PC-3 (cell line): ENCODE measurements at regions not wholly inside any gene's neighbourhood (a gene's known extent, or its start where the extent isn't known, plus 50 kb on each side); places are given as distances from the start of the nearest gene placed in this dataset.

Source experiments
- ATAC-seq: fragments of 200-7000 bp; cut with Tn5 transposase; 2 replicates; pipeline ENCODE4 v1.9.1; 2020; ENCODE audit warnings: mild to moderate bottlenecking, moderate library complexity
- BruUV-seq: library from RNA; stranded (reverse); fragments of 400-500 nt; replicated peaks from 2 replicates; lab custom pipeline; 2021; lab: Mats Ljungman, UMichigan
- CTCF ChIA-PET: fragments of 300-600 bp; sonication (Branson Sonifier 250); formaldehyde crosslinking; loops from one replicate; lab custom pipeline; 2022; ENCODE audit warnings: antibody characterized with exemption; lab: Charles Lee
- POLR2A ChIA-PET: fragments of 300-600 bp; sonication (Branson Sonifier 250); formaldehyde crosslinking; loops from one replicate; lab custom pipeline; 2022; ENCODE audit warnings: antibody characterized with exemption; ENCODE audit not compliant: unreplicated experiment; lab: Charles Lee
- DNase-seq: peaks from one replicate; pipeline ENCODE4 v3.0.0-alpha.2; 2015
- H2AFZ ChIP-seq: fragments of 300-600 bp; sonication (generic); 2 replicates; pipeline ENCODE4 v1.6.0; 2016; ENCODE audit warnings: antibody characterized with exemption, low read length
- H3F3A ChIP-seq: fragments of 300-600 bp; sonication (generic); one replicate; pipeline ENCODE4 v1.6.0; 2017; ENCODE audit warnings: antibody characterized with exemption, low read length, control low read depth, mild to moderate bottlenecking; ENCODE audit not compliant: unreplicated experiment
- H3K27ac ChIP-seq: fragments of 300-600 bp; sonication (generic); 2 replicates; pipeline ENCODE4 v1.5.1; 2016; ENCODE audit warnings: mild to moderate bottlenecking, low read length
- H3K27me3 ChIP-seq: fragments of 300-600 bp; sonication (generic); 2 replicates; pipeline ENCODE4 v1.6.1; 2016; ENCODE audit warnings: low read length, mixed read lengths
- H3K36me3 ChIP-seq: fragments of 300-600 bp; sonication (generic); 2 replicates; pipeline ENCODE4 v1.6.1; 2016; ENCODE audit warnings: low read depth, mixed run types, low read length, mixed read lengths
- H3K4me1 ChIP-seq: fragments of 300-600 bp; sonication (generic); 2 replicates; pipeline ENCODE4 v1.5.1; 2016; ENCODE audit warnings: low read length; ENCODE audit not compliant: insufficient read depth
- H3K4me2 ChIP-seq: fragments of 300-600 bp; sonication (generic); 2 replicates; pipeline ENCODE4 v1.6.0; 2016; ENCODE audit warnings: low read length
- H3K4me3 ChIP-seq: fragments of 300-600 bp; sonication (generic); 2 replicates; pipeline ENCODE4 v1.5.1; 2016; ENCODE audit warnings: mild to moderate bottlenecking, low read length, mixed read lengths
- H3K79me2 ChIP-seq: fragments of 300-600 bp; sonication (generic); 2 replicates; pipeline ENCODE4 v1.6.1; 2017; ENCODE audit warnings: low read length, mixed read lengths
- H3K9ac ChIP-seq: fragments of 300-600 bp; sonication (generic); 2 replicates; pipeline ENCODE4 v1.6.0; 2016; ENCODE audit warnings: mild to moderate bottlenecking, low read length
- H3K9me2 ChIP-seq: fragments of 300-600 bp; sonication (generic); replicated peaks from 2 replicates; pipeline ENCODE4 v1.6.1; 2016; ENCODE audit warnings: mixed run types, low read length, mixed read lengths
- H3K9me3 ChIP-seq: fragments of 300-600 bp; sonication (generic); 2 replicates; pipeline ENCODE4 v1.6.1; 2016; ENCODE audit warnings: low read length, mixed read lengths
- H4K20me1 ChIP-seq: fragments of 300-600 bp; sonication (generic); 2 replicates; pipeline ENCODE4 v1.6.1; 2016; ENCODE audit warnings: low read length, mixed read lengths
- CTCF ChIP-seq: fragments of 300-600 bp; sonication (generic); conservative IDR thresholded peaks from 2 replicates; pipeline ENCODE4 v1.5.1; 2017; ENCODE audit warnings: antibody characterized with exemption, low read depth, mild to moderate bottlenecking, low read length
- EZH2 ChIP-seq: fragments of 300-600 bp; sonication (generic); IDR thresholded peaks from one replicate; pipeline ENCODE4 v1.6.1; 2017; ENCODE audit warnings: antibody characterized with exemption, mild to moderate bottlenecking, low read length; ENCODE audit not compliant: unreplicated experiment
- EZH2phosphoT487 ChIP-seq: fragments of 300-600 bp; sonication (generic); IDR thresholded peaks from 2 replicates; pipeline ENCODE4 v1.6.1; 2018; ENCODE audit warnings: mild to moderate bottlenecking, antibody characterized with exemption, low read length, borderline replicate concordance
- intact Hi-C: fragments of 100-400 bp; cut with micrococcal nuclease; formaldehyde crosslinking; loops from 2 replicates; pipeline ENCODE4 v1.9.0; 2023

- Histone ChIP-seq H3K9ac (no peak overlapping the region), H3K27ac (no peak overlapping the region), H3K4me1 (no peaks in the 10 kb centered on the region), H3K27me3 (peaks cover 3% of the 10 kb centered on the region; the same call in 1 of the 2 replicates), H3F3A (no peaks in the 10 kb centered on the region), H3K36me3 (no peaks in the 10 kb centered on the region), H2AFZ (no peak overlapping the region), H3K4me2 (no peak overlapping the region), H3K9me2 (no peaks in the 10 kb centered on the region), H3K79me2 (no peaks in the 10 kb centered on the region), H4K20me1 (no peaks in the 10 kb centered on the region), H3K4me3 (no peak overlapping the region), H3K9me3 (no peaks in the 10 kb centered on the region)
- TF ChIP-seq EZH2phosphoT487, result no peak
- no peak for TF ChIP-seq CTCF
- TF ChIP-seq EZH2, result no peak
- DNase-seq (no peak), ATAC-seq (no peak)
- BruUV-seq, result no TSS peak
- POLR2A ChIA-PET, result no interaction called here
- intact Hi-C loops, result no loop called here
- CTCF ChIA-PET, result no interaction called here
Observed at GRCh38 chr2:23207871-23208270, 177.1 kb upstream of the KLHL29 start.

GRCh38 chr2:23208339-23208738 is 176.6 kb upstream of the KLHL29 start:
- Histone ChIP-seq H3K36me3 (no peaks in the 10 kb centered on the region), H3K79me2 (no peaks in the 10 kb centered on the region), H3K4me3 (no peak overlapping the region), H3K27ac (no peak overlapping the region), H3K9me3 (no peaks in the 10 kb centered on the region), H4K20me1 (no peaks in the 10 kb centered on the region), H3K4me1 (no peaks in the 10 kb centered on the region), H3F3A (no peaks in the 10 kb centered on the region), H3K27me3 (peaks cover 8% of the 10 kb centered on the region; the same call in 1 of the 2 replicates), H2AFZ (no peak overlapping the region), H3K9me2 (no peaks in the 10 kb centered on the region), H3K9ac (no peak overlapping the region), H3K4me2 (no peak overlapping the region)
- no peak for TF ChIP-seq EZH2phosphoT487
- TF ChIP-seq EZH2, result no peak
- TF ChIP-seq CTCF, result no peak
- DNase-seq (no peak), ATAC-seq (no peak)
- ChIA-PET POLR2A (no interaction called here), CTCF (no interaction called here)
- intact Hi-C loops, result no loop called here
- BruUV-seq, result no TSS peak

- TF ChIP-seq EZH2phosphoT487, result no peak
- no peak for TF ChIP-seq CTCF
- no peak for TF ChIP-seq EZH2
- CTCF ChIA-PET, result no interaction called here
- no peaks in the 10 kb centered on the region for H3K79me2 ChIP-seq
Observed at GRCh38 chr2:23209059-23209458, 175.9 kb upstream of the KLHL29 start.

More at GRCh38 chr2:23209059-23209458, 175.9 kb upstream of the KLHL29 start:
- no peaks in the 10 kb centered on the region for H3K9me2 ChIP-seq
- H3K4me3 ChIP-seq, result no peak overlapping the region
- no peak overlapping the region for H2AFZ ChIP-seq
- H3K9me3 ChIP-seq, result no peaks in the 10 kb centered on the region
- no peaks in the 10 kb centered on the region for H3K36me3 ChIP-seq
- H3K4me2 ChIP-seq, result no peak overlapping the region
- H4K20me1 ChIP-seq, result no peaks in the 10 kb centered on the region
- no peak for ATAC-seq
- H3F3A ChIP-seq, result no peaks in the 10 kb centered on the region
- POLR2A ChIA-PET, result no interaction called here
- H3K4me1 ChIP-seq, result no peaks in the 10 kb centered on the region
- intact Hi-C loops, result no loop called here
- no peak overlapping the region for H3K9ac ChIP-seq
- no TSS peak for BruUV-seq
- H3K27ac ChIP-seq, result no peak overlapping the region
- peaks cover 15% of the 10 kb centered on the region; the same call in 1 of the 2 replicates for H3K27me3 ChIP-seq
- DNase-seq, result no peak
